Effector memory CD4-positive, alpha-beta T cell (primary cell): ENCODE measurements at regions not wholly inside any gene's neighbourhood (a gene's known extent, or its start where the extent isn't known, plus 50 kb on each side); places are given as distances from the start of the nearest gene placed in this dataset.

Experiments used
- DNase-seq, 3 donors: peaks; one replicate each; pipeline ENCODE4 v3.0.0-alpha.2; 2020
- H3K27ac ChIP-seq: 2 replicates; pipeline ENCODE4 v1.7.0; 2013; ENCODE audit warnings: mild to moderate bottlenecking, low read length, moderate library complexity; ENCODE audit not compliant: insufficient read depth, poor library complexity, severe bottlenecking
- H3K27me3 ChIP-seq: replicated peaks from 2 replicates; pipeline ENCODE4 v1.7.0; 2013; ENCODE audit warnings: mild to moderate bottlenecking, low read length; ENCODE audit not compliant: insufficient read depth, control insufficient read depth, poor library complexity, severe bottlenecking
- H3K36me3 ChIP-seq: 2 replicates; pipeline ENCODE4 v1.7.0; 2013; ENCODE audit warnings: mild to moderate bottlenecking, low read length, moderate library complexity; ENCODE audit not compliant: control insufficient read depth, insufficient read depth
- H3K4me1 ChIP-seq: 2 replicates; pipeline ENCODE4 v1.7.0; 2013; ENCODE audit warnings: low read length, mild to moderate bottlenecking; ENCODE audit not compliant: control insufficient read depth, insufficient read depth, poor library complexity, severe bottlenecking
- H3K4me3 ChIP-seq: 2 replicates; pipeline ENCODE4 v1.7.0; 2013; ENCODE audit warnings: low read length, low read depth, mild to moderate bottlenecking; ENCODE audit not compliant: insufficient read depth, poor library complexity, severe bottlenecking
- H3K9me3 ChIP-seq: 2 replicates; pipeline ENCODE4 v1.7.0; 2013; ENCODE audit warnings: mild to moderate bottlenecking, low read length, moderate library complexity; ENCODE audit not compliant: control insufficient read depth

DNA sequence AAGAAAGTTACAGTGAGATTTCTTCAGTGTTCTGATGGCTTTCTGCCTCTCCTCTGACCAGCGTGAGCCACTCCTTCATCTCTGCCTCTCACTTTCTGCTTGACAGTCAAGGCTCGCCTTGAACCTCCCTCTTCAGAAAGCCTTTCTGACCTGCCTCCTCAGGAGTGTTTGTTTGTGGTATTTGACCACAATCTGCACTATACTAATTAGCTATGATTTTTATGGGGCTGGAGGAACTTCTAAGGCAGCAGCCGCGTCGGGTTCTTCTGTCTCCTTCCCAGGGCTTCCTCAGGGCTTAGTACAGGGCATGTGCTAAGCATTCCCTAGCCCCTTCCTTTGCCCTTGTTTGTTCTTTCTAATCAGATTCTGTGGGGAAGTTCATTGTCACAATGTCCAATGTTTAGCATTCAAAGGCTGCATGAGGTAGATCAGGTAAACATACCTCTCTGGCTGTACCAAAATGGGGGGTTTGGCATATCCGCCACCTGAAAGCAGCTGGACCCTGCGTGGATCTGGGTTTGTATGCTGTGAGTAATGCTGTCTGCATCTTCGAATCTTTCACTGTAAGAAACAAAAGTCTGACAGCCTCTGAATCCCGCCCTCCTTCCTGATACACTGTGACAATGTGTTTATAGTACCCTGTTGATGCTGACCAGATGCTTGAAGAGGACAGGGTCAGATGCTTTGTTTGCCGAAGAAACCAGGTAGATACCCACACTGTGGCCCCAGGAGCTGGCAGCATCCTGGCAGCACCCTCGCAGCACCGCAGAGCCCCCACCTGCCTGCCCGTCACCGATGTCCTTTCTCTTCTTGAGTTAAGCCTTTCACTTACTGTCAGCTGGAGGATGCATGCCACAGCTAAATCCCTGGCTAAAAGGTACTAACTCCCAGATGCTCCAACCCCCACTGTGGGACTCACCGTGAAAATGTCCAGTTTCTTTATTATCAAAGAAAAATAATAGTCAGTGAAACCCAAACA, 260.8 kb upstream of the HDAC4 start:
- Histone ChIP-seq H3K9me3 (no peaks in the 10 kb centered on the region), H3K27ac (no peak overlapping the region), H3K36me3 (no peaks in the 10 kb centered on the region), H3K27me3 (peaks cover 6% of the 10 kb centered on the region), H3K4me3 (no peak overlapping the region), H3K4me1 (no peaks in the 10 kb centered on the region)
- no peak for DNase-seq

DNA sequence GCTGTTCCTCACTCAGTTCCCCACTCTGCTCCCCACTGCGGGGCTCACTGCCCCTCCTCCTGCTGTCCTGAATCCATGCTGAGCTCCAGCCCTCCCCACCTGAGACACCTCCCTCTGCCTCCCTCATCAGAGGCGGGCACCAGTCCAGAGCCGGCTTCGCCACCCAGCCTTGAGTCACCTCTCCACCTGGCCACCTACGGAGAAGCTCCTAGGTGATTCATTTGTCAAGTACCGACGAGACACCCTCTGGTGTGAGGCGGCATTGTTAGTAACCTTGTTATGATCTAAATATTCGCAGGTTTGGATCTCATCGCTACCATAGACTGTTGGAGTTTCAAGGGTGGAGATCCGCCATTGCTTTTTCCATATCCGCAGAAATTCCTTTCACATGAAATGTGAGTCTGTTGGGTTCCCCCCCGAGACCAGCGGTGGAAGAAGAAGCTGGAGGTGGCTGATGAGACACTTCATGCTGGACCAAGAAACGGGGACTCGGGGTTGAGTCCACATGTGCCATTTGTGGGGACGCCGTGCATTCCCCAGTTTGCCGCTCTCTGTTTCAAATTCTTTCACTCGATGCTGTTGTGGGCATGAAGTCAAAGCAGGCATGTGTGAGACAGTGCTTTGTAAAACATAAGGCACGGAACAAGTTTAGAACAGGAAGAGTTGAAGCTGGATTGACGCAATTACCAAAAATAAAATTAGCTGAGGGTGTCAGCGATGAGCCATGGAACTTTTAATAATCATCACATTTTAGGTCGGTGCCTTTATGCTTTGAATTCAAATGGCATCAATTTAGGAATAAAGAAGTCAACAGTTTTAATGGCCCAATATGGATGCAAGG, 259.8 kb upstream of the HDAC4 start:
- no peak overlapping the region for H3K4me3 ChIP-seq
- H3K27ac ChIP-seq, result no peak overlapping the region
- no peaks in the 10 kb centered on the region for H3K9me3 ChIP-seq
- no peaks in the 10 kb centered on the region for H3K4me1 ChIP-seq
- H3K36me3 ChIP-seq, result no peaks in the 10 kb centered on the region
- DNase-seq, result no peak
- peaks cover 6% of the 10 kb centered on the region for H3K27me3 ChIP-seq

DNA sequence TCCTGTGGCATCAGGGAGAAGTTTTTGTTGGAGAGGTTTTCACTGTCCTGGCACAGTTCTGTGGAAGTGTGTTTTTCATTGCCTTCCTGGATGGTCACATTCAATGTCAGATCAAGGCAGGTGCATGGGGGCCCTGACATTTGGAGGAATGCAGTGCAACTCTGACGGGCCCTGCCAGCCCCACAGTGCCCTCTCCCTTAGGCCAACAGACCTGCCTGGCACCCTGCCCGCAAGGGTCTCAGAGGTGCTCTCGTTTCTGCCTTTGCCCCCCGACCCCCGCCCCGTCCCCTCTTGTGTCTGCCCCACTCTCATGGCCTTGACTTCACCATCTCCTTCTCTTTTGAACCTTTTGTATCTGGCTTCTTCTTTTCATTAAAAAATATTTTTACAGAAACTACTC, 257.2 kb upstream of the HDAC4 start:
- H3K36me3 ChIP-seq, result no peaks in the 10 kb centered on the region
- no peaks in the 10 kb centered on the region for H3K4me1 ChIP-seq
- no peak overlapping the region for H3K4me3 ChIP-seq
- H3K9me3 ChIP-seq, result no peaks in the 10 kb centered on the region
- no peak for DNase-seq
- H3K27ac ChIP-seq, result no peak overlapping the region
- peaks cover 4% of the 10 kb centered on the region for H3K27me3 ChIP-seq

DNA sequence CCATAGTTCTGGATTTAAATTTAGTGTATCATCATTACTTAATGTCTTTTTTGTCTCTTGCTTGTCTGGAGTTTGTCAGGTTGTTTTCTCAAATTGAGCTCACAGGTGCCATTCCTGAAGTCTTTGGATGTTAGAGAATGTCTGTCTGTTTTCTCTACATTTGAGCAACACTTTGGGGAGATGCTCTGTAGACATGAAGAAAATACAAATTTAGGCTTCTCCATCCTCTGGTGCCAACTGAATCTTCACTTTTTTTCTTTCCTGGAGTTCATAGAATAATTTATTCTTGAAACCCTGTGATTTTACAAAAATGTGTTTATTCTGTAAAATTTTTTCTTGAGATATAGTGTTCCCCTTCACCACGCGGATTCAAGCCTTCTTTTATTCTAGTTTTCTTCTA, 256.4 kb upstream of the HDAC4 start:
- Histone ChIP-seq H3K27me3 (no peaks in the 10 kb centered on the region), H3K4me1 (no peaks in the 10 kb centered on the region), H3K36me3 (no peaks in the 10 kb centered on the region), H3K9me3 (no peaks in the 10 kb centered on the region), H3K4me3 (no peak overlapping the region), H3K27ac (no peak overlapping the region)
- DNase-seq, result no peak

DNA sequence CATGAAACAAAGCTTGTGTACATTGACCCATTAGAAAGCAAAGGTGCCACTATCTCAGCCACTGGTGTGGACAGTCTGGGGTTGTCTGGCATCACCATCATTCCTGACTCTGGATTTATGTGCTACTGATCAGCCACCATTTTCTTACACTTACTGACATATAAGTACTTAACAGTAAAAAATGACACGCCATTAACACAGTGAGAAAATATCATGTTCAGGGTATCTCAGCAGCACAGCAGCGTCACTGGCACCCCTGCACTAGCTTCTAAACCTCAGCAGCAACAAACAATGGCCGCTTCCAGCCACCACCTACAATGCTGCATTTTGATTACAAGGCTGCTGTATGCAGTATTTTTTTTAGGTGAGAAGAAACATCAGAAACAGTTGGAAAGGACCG, 253.4 kb upstream of the HDAC4 start:
- H3K27me3 ChIP-seq, result no peaks in the 10 kb centered on the region
- no peaks in the 10 kb centered on the region for H3K36me3 ChIP-seq
- no peaks in the 10 kb centered on the region for H3K4me1 ChIP-seq
- H3K27ac ChIP-seq, result no peak overlapping the region
- no peaks in the 10 kb centered on the region for H3K9me3 ChIP-seq
- H3K4me3 ChIP-seq, result no peak overlapping the region
- no peak for DNase-seq

DNA sequence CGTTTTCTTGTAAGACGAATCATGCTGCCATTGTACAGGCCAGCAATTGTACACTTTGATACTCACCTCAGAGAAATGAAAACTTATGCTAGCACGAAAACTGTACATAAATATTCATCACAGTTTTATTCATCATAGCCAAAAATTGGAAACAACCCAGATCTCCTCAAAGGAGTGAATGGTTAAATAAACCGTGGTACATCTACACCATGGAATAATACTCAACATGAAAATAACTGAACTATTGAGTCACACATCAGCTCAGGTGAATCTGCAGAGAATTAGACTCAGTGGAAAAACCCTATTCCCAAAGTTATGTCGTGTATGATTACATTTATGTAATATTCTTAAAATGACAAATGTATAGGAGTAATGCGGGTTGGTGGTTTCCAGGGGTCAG, 251.0 kb upstream of the HDAC4 start:
- no peaks in the 10 kb centered on the region for H3K4me1 ChIP-seq
- no peaks in the 10 kb centered on the region for H3K36me3 ChIP-seq
- no peak for DNase-seq
- no peaks in the 10 kb centered on the region for H3K27me3 ChIP-seq
- no peak overlapping the region for H3K4me3 ChIP-seq
- no peaks in the 10 kb centered on the region for H3K9me3 ChIP-seq
- H3K27ac ChIP-seq, result no peak overlapping the region

DNA sequence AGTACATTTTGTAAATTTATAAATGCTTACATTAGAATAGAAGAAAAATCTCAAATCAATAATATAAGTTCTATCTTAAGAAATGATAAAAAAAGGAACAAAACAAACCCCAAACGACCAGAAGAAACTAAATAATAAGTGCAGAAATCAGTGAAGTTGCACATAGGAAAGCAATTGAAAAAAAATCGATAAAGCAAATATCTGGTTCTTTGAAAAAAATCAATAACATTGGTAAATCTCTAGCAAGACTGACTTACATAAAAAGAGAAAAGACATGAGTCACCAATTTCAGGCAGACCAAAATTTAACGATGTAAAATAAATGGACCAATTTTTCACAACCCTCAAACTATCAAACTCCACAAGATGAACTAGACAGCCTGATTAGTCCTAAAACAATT, 249.9 kb upstream of the HDAC4 start:
- no peaks in the 10 kb centered on the region for H3K4me1 ChIP-seq

DNA sequence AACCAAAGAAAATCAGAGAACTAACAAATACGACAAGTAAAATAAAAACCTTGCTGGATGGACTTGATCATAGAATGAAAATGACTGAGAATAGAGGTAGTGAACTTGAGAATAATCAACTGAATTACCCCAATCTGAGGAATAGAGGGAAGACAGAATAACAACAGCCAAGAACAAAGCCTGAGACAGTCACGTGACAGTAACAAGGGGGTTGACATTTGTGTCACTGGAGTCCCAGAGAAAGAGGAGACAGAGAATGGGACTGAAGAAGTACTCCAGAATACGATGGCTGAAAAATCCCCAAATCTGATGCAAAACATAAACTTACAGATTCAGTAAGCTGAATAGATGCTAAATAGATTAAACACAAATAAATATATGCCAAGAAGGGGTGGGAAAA, 248.5 kb upstream of the HDAC4 start:
- Histone ChIP-seq H3K27ac (no peak overlapping the region), H3K36me3 (no peaks in the 10 kb centered on the region), H3K27me3 (no peaks in the 10 kb centered on the region), H3K9me3 (no peaks in the 10 kb centered on the region), H3K4me3 (no peak overlapping the region), H3K4me1 (no peaks in the 10 kb centered on the region)
- DNase-seq, result no peak

More for the DNA sequence above, 249.9 kb upstream of the HDAC4 start:
- Histone ChIP-seq H3K4me3 (no peak overlapping the region), H3K27ac (no peak overlapping the region), H3K27me3 (no peaks in the 10 kb centered on the region), H3K36me3 (no peaks in the 10 kb centered on the region), H3K9me3 (no peaks in the 10 kb centered on the region)
- no peak for DNase-seq

DNA sequence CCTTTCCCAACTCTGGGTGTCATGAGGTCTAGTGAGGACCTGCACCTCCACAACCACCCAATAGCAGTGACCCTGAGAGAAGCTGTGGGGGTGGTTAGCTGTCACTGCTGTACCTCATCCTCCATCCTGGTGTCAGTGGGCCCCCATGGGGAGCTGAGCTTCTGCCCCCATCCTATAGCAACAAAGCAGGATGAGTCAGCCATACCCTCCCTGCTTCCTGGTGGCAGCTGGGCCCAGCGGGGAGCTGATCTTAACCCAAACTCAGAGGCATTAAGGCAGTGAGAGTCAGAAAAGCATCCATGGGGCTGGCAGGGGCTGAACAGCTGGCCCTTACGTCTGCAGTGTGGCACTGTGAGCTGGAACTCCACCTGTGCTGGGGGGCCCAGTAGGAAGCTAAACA, 247.8 kb upstream of the HDAC4 start:
- Histone ChIP-seq H3K4me1 (no peaks in the 10 kb centered on the region), H3K9me3 (no peaks in the 10 kb centered on the region), H3K36me3 (no peaks in the 10 kb centered on the region), H3K27me3 (no peaks in the 10 kb centered on the region), H3K27ac (no peak overlapping the region), H3K4me3 (no peak overlapping the region)
- DNase-seq, result no peak
